ENCODE measurements at regions not wholly inside any gene's neighbourhood (a gene's known extent, or its start where the extent isn't known, plus 50 kb on each side); places are given as distances from the start of the nearest gene placed in this dataset.

DNA sequence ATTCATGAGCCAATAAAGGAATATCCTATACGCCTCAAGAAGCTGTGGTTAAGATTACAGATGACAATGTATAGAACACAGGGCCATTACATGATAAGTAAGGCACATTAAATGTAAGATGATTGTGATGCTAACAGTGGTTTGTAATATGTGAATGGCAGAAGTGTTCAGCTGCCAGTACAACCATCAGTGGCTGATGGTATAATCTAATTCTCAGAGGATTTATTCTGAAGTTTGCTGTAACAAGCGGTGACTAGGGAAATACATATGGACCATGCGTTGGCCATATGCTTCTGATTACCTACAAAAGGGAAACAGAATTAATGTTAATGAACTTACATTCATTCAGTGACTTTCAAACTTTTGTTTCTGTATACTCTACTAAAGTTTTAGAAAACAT lies 750.8 kb upstream of the KLHL29 start:
- H3K4me2 ChIP-seq (ENCODE audit: extremely low read depth, insufficient read depth, low read length) = no peak overlapping the region
- no peak overlapping the region for H2AFZ ChIP-seq (ENCODE audit: low read length)
- no peak overlapping the region for H3K4me3 ChIP-seq (replicated peaks in 1 of 4; ENCODE audit: control extremely low read depth in 1 of 4, insufficient read depth in 1 of 4, low read depth in 3 of 4, low read length in 4 of 4)
- no peak overlapping the region for H3K27ac ChIP-seq (ENCODE audit: insufficient read depth, low read length)
- no peak for DNase-seq (ENCODE audit: low read depth in 2 of 2)
- no peaks in the 10 kb centered on the region for H4K20me1 ChIP-seq (ENCODE audit: control insufficient read depth, extremely low read depth, insufficient read depth, low read length)
- no peaks in the 10 kb centered on the region for H3K9me3 ChIP-seq (ENCODE audit: control insufficient read depth, insufficient read depth, low read depth, low read length)
- TF ChIP-seq EZH2 (IDR thresholded peaks at IDR 0.05; ENCODE audit: low read length, missing control alignments) = no peak
- TF ChIP-seq, protein P1, sequence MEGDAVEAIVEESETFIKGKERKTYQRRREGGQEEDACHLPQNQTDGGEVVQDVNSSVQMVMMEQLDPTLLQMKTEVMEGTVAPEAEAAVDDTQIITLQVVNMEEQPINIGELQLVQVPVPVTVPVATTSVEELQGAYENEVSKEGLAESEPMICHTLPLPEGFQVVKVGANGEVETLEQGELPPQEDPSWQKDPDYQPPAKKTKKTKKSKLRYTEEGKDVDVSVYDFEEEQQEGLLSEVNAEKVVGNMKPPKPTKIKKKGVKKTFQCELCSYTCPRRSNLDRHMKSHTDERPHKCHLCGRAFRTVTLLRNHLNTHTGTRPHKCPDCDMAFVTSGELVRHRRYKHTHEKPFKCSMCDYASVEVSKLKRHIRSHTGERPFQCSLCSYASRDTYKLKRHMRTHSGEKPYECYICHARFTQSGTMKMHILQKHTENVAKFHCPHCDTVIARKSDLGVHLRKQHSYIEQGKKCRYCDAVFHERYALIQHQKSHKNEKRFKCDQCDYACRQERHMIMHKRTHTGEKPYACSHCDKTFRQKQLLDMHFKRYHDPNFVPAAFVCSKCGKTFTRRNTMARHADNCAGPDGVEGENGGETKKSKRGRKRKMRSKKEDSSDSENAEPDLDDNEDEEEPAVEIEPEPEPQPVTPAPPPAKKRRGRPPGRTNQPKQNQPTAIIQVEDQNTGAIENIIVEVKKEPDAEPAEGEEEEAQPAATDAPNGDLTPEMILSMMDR (conservative IDR thresholded peaks at IDR 0.05 in 1 of 2, IDR thresholded peaks at IDR 0.05 in 1 of 2; ENCODE audit: low read depth in 1 of 2, low read length in 2 of 2) = no peak
- H3K79me2 ChIP-seq (ENCODE audit: control insufficient read depth, insufficient read depth, low read length) = no peaks in the 10 kb centered on the region
- no peaks in the 10 kb centered on the region for H3K4me1 ChIP-seq (ENCODE audit: control insufficient read depth, extremely low read depth, insufficient read depth, low read length)
- H3K27me3 ChIP-seq (ENCODE audit: control insufficient read depth, insufficient read depth, low read length) = no peaks in the 10 kb centered on the region
- no peaks in the 10 kb centered on the region for H3K36me3 ChIP-seq (ENCODE audit: control insufficient read depth, insufficient read depth, low read length)
- H3K9ac ChIP-seq (ENCODE audit: insufficient read depth, low read length) = no peak overlapping the region

GRCh38 chr2:22656426-22656825 lies 728.6 kb upstream of the KLHL29 start:
- DNase-seq (ENCODE audit: low read depth in 2 of 2) = no peak
- Histone ChIP-seq H3K9me3 (ENCODE audit: control insufficient read depth, insufficient read depth, low read depth, low read length) (no peaks in the 10 kb centered on the region), H3K79me2 (ENCODE audit: control insufficient read depth, insufficient read depth, low read length) (no peaks in the 10 kb centered on the region), H4K20me1 (ENCODE audit: control insufficient read depth, extremely low read depth, insufficient read depth, low read length) (no peaks in the 10 kb centered on the region), H3K4me3 (replicated peaks in 1 of 4; ENCODE audit: control extremely low read depth in 1 of 4, insufficient read depth in 1 of 4, low read depth in 3 of 4, low read length in 4 of 4) (no peak overlapping the region), H3K9ac (ENCODE audit: insufficient read depth, low read length) (no peak overlapping the region), H3K27me3 (ENCODE audit: control insufficient read depth, insufficient read depth, low read length) (no peaks in the 10 kb centered on the region), H3K4me2 (ENCODE audit: extremely low read depth, insufficient read depth, low read length) (no peak overlapping the region), H3K36me3 (ENCODE audit: control insufficient read depth, insufficient read depth, low read length) (no peaks in the 10 kb centered on the region), H2AFZ (ENCODE audit: low read length) (no peak overlapping the region), H3K27ac (ENCODE audit: insufficient read depth, low read length) (no peak overlapping the region), H3K4me1 (ENCODE audit: control insufficient read depth, extremely low read depth, insufficient read depth, low read length) (no peaks in the 10 kb centered on the region)
- TF ChIP-seq EZH2 (IDR thresholded peaks at IDR 0.05; ENCODE audit: low read length, missing control alignments) = no peak
- TF ChIP-seq, protein P1 (conservative IDR thresholded peaks at IDR 0.05 in 1 of 2, IDR thresholded peaks at IDR 0.05 in 1 of 2; ENCODE audit: low read depth in 1 of 2, low read length in 2 of 2) = no peak

- H3K4me2 ChIP-seq (ENCODE audit: extremely low read depth, insufficient read depth, low read length) = no peak overlapping the region
- H3K9ac ChIP-seq (ENCODE audit: insufficient read depth, low read length) = no peak overlapping the region
- no peaks in the 10 kb centered on the region for H4K20me1 ChIP-seq (ENCODE audit: control insufficient read depth, extremely low read depth, insufficient read depth, low read length)
- no peak overlapping the region for H3K27ac ChIP-seq (ENCODE audit: insufficient read depth, low read length)
- TF ChIP-seq, protein P1 (conservative IDR thresholded peaks at IDR 0.05 in 1 of 2, IDR thresholded peaks at IDR 0.05 in 1 of 2; ENCODE audit: low read depth in 1 of 2, low read length in 2 of 2) = no peak
- no peak for TF ChIP-seq EZH2 (IDR thresholded peaks at IDR 0.05; ENCODE audit: low read length, missing control alignments)
- H3K79me2 ChIP-seq (ENCODE audit: control insufficient read depth, insufficient read depth, low read length) = no peaks in the 10 kb centered on the region
- no peak overlapping the region for H2AFZ ChIP-seq (ENCODE audit: low read length)
- H3K9me3 ChIP-seq (ENCODE audit: control insufficient read depth, insufficient read depth, low read depth, low read length) = no peaks in the 10 kb centered on the region
- H3K27me3 ChIP-seq (ENCODE audit: control insufficient read depth, insufficient read depth, low read length) = no peaks in the 10 kb centered on the region
- DNase-seq (ENCODE audit: low read depth in 2 of 2) = no peak
- H3K4me3 ChIP-seq (replicated peaks in 1 of 4; ENCODE audit: control extremely low read depth in 1 of 4, insufficient read depth in 1 of 4, low read depth in 3 of 4, low read length in 4 of 4) = no peak overlapping the region
- H3K4me1 ChIP-seq (ENCODE audit: control insufficient read depth, extremely low read depth, insufficient read depth, low read length) = no peaks in the 10 kb centered on the region
- H3K36me3 ChIP-seq (ENCODE audit: control insufficient read depth, insufficient read depth, low read length) = no peaks in the 10 kb centered on the region
These were observed 711.5 kb upstream of the KLHL29 start for GRCh38 chr2:22673529-22673928.
